Naive thymus-derived CD8-positive, alpha-beta T cell (primary cell): ENCODE measurements at regions not wholly inside any gene's neighbourhood (a gene's known extent, or its start where the extent isn't known, plus 50 kb on each side); places are given as distances from the start of the nearest gene placed in this dataset.

Experiments used
- ATAC-seq, 2 donors: fragments of 150-1000 bp; cut with Tn5 transposase in 1 of 2; sonication (Bioruptor Pico), chemical (Tn5 transposase) in 1 of 2; 1 replicate in 1 of 2; 2 replicates in 1 of 2; pipeline ENCODE4 v1.10.0; 2021; ENCODE audit warnings: mild to moderate bottlenecking in 2 of 2, moderate library complexity in 2 of 2
- POLR2A ChIA-PET: fragments of 350-600 bp; sonication (Branson Sonifier 250); formaldehyde crosslinking; loops from one replicate; lab custom pipeline; 2021; ENCODE audit warnings: antibody characterized with exemption; lab: Charles Lee
- DNase-seq, 10 donors: peaks; one replicate each; pipeline versions ENCODE4 v3.0.0 to v3.0.0-alpha.2; 2020 to 2022
- H3K27ac Mint-ChIP-seq, 10 donors: one replicate each; pipeline ENCODE4 v1.8.0; 2020 to 2022; ENCODE audit warnings: mild to moderate bottlenecking in 10 of 10, mixed read lengths in 10 of 10, moderate library complexity in 4 of 10, inconsistent platforms in 1 of 10
- H3K27me3 Mint-ChIP-seq, 5 donors: one replicate each; pipeline ENCODE4 v1.8.0; 2021 to 2022; ENCODE audit warnings: mixed read lengths in 5 of 5
- H3K36me3 Mint-ChIP-seq, 3 donors: one replicate each; pipeline ENCODE4 v1.8.0; 2020 to 2022; ENCODE audit warnings: mixed read lengths in 3 of 3, mild to moderate bottlenecking in 2 of 3, inconsistent platforms in 1 of 3
- H3K4me1 Mint-ChIP-seq, 4 donors: one replicate each; pipeline ENCODE4 v1.8.0; 2021 to 2022; ENCODE audit warnings: mixed read lengths in 4 of 4
- H3K4me3 Mint-ChIP-seq, 10 donors: one replicate each; pipeline ENCODE4 v1.8.0; 2020 to 2022; ENCODE audit warnings: mild to moderate bottlenecking in 10 of 10, mixed read lengths in 10 of 10, moderate library complexity in 6 of 10, inconsistent platforms in 1 of 10
- H3K9me3 Mint-ChIP-seq, 9 donors: one replicate each; pipeline ENCODE4 v1.8.0; 2020 to 2022; ENCODE audit warnings: mixed read lengths in 9 of 9, mild to moderate bottlenecking in 3 of 9, inconsistent platforms in 1 of 9, moderate library complexity in 1 of 9

DNA sequence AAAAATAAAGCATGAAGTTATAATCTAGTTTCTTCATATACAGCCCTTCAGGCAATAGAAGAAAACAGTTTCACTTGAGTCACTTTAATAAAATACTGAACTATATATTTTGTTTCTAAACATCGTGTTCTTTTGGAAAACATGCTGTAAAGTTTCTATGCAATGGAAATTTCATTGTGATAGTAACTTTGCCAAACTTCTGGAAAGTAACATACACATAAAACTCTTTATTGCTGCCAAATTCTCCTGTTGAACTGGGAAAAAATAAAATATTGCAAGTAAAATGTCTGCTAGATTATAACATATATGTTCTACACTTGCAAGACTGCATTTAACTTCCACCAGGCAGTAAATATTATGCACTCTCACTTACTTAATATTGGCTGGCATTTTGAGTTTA lies 635.4 kb downstream of the SPRY1 start:
- H3K36me3 Mint-ChIP-seq: no peaks in the 10 kb centered on the region
- H3K9me3 Mint-ChIP-seq: no peaks in the 10 kb centered on the region
- no peak for ATAC-seq
- H3K27ac Mint-ChIP-seq: no peak overlapping the region
- no peak overlapping the region for H3K4me3 Mint-ChIP-seq
- DNase-seq: no peak
- POLR2A ChIA-PET: no interaction called here
- no peaks in the 10 kb centered on the region for H3K4me1 Mint-ChIP-seq
- no peaks in the 10 kb centered on the region for H3K27me3 Mint-ChIP-seq

DNA sequence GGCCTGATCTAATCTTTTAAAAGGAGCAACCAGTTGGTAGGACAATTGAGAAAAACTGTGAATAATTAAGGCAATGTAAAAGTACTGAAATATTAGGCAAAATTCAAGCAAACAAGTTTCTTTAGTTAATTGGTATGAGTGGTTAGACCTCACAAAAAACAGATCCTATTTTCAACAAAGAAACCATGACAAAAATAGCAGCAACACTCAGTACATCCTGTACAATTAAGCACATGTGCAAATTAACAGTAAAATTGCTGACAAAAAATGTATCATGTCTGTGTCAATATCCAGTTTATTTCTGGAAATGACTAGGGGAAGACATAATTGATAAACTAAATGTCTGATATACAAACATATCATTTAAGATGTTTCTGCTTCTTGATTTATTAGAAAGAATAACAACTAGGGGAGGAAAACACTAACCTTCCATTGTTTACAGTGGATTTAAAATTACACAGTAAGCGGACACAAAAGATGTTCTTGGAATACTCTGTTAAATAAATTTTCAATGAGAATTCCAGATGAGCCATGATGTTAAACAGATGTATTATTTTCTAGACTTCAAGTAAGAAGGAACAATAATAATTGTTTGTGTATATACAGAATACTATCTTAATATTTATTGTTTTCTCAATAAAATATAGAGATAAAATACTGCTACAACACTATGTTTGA lies 638.9 kb downstream of the SPRY1 start:
- ATAC-seq: no peak
- Mint-ChIP-seq H3K27me3 (no peaks in the 10 kb centered on the region), H3K27ac (no peak overlapping the region), H3K4me1 (peaks cover 0 to 2% (median 0%) of the 10 kb centered on the region in 4 donors), H3K4me3 (no peak overlapping the region), H3K36me3 (no peaks in the 10 kb centered on the region), H3K9me3 (peaks cover 0 to 9% (median 0%) of the 10 kb centered on the region in 9 donors)
- POLR2A ChIA-PET: no interaction called here
- no peak for DNase-seq

DNA sequence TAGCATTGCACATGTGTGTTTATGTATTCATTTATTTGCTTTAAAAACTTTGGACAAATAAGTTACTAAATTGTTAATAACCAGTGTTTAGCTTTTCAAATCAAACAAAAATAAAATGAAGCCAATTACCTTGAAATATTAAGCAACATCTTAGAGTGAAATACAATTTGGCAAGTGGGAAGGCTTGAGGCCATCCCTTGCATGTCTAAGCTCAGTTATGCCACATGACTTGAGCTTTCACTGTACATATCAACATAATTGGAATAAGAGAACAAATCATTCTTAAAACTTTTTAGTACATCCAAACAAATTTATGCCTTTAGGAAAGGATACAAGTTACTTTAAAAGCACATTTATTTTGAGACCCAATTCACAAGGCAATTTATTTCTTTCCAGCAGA lies 640.6 kb downstream of the SPRY1 start:
- H3K36me3 Mint-ChIP-seq: no peaks in the 10 kb centered on the region
- H3K27ac Mint-ChIP-seq: no peak overlapping the region
- DNase-seq (no peak), ATAC-seq (no peak)
- POLR2A ChIA-PET: no interaction called here
- no peaks in the 10 kb centered on the region for H3K27me3 Mint-ChIP-seq
- peaks cover 0 to 2% (median 0%) of the 10 kb centered on the region in 4 donors for H3K4me1 Mint-ChIP-seq
- peaks cover 0 to 9% (median 0%) of the 10 kb centered on the region in 9 donors for H3K9me3 Mint-ChIP-seq
- H3K4me3 Mint-ChIP-seq: no peak overlapping the region

DNA sequence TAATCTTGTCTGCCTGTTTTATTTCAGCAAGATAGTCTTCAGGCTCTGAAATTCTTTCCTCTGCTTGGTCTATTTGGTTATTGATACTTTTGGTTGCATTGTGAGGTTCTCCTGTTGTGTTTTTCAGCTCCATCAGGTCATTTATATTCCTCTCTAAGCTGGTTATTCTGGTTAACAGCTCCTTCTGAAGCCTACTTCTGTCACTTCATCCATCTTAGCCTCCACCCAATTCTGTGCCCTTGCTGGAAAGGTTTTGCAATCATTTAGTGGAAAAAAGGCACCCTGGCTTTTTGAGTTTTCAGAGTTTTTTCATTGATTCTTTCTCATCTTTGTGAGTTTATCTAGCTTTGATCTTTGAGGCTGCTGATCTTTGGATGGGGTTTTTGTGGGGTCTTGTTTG lies 647.7 kb downstream of the SPRY1 start:
- POLR2A ChIA-PET: no interaction called here
- Mint-ChIP-seq H3K4me1 (no peaks in the 10 kb centered on the region), H3K36me3 (no peaks in the 10 kb centered on the region), H3K4me3 (no peak overlapping the region), H3K27me3 (peaks cover 0 to 9% (median 0%) of the 10 kb centered on the region in 5 donors), H3K9me3 (peaks cover 0 to 8% (median 3%) of the 10 kb centered on the region in 9 donors), H3K27ac (no peak overlapping the region)
- ATAC-seq: no peak
- no peak for DNase-seq

DNA sequence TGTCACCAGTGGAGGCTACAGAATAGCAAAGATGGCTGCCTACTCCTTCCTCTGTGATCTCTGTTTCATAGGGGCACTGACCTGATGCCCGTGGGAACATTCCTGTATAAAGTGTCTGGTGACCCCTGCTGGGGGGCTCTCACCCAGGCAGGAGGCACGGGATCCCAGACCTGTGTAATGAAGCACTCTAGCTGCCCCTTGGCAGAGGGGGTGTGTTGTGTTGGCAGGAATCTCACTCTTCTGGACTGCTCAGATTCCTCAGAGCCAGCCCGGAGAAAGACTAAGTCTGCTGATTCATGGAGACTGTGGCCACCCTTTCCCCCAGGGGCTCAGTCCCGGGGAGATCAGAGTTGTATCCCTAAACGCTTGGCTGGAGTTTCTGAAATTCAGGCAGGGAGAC lies 648.3 kb downstream of the SPRY1 start:
- no peaks in the 10 kb centered on the region for H3K4me1 Mint-ChIP-seq
- H3K27me3 Mint-ChIP-seq: peaks cover 0 to 9% (median 0%) of the 10 kb centered on the region in 5 donors
- ATAC-seq (no peak), DNase-seq (no peak)
- POLR2A ChIA-PET: no interaction called here
- no peak overlapping the region for H3K27ac Mint-ChIP-seq
- peaks cover 0 to 5% (median under 1%) of the 10 kb centered on the region in 9 donors for H3K9me3 Mint-ChIP-seq
- H3K36me3 Mint-ChIP-seq: no peaks in the 10 kb centered on the region
- no peak overlapping the region for H3K4me3 Mint-ChIP-seq

DNA sequence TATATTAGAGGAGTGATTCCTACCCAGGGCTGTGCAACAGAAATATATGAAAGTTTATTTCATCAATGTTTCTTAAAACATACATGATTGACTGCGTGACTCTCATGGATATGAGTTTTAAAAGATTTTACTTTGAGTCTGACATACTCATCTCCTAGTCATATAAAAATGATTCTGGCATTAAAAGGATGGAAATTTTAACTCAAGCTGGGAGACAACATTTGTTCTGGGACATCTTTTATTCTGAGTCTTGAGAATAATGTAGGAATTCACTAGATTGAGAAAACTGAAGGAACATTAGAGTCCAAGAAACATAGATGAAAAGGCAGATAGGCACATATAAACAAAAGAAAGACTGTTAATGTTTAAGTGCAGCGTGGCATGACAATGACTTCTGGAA lies 649.6 kb downstream of the SPRY1 start:
- Mint-ChIP-seq H3K27ac (no peak overlapping the region), H3K36me3 (no peaks in the 10 kb centered on the region), H3K27me3 (peaks cover 0 to 9% (median 0%) of the 10 kb centered on the region in 5 donors), H3K4me3 (no peak overlapping the region), H3K4me1 (no peaks in the 10 kb centered on the region), H3K9me3 (peaks cover 0 to 5% (median 0%) of the 10 kb centered on the region in 9 donors)
- DNase-seq (no peak), ATAC-seq (no peak)
- POLR2A ChIA-PET: no interaction called here

DNA sequence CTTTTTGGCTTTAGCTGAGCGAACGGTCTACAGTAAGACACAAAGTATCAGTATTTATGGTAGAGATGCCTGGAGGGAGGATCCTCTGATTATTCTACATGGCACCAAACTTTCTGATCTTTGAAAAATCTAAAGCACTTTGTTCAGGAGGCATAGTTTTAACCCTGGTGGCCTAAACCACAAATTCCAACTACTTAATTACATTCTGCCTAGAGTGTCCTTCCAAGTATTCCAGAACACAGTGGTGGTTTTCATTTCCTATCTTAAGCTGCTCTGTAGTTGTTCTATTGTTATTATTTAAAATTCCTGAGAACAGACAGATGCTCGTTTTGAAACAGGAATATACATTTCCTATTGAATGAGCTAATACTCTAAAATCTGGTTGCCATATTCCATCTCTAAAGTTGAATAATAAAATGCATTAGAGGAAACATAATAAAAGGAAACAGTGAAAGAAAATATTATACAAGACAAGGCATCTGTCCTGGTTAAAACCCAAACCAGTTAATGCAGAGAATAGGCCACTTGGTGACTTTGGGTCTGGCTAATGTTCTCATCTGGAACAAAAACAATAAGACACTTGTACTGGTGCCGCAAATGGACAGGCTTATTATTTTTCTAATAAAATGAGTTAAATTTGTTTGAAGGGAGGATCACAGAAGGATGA lies 657.4 kb downstream of the SPRY1 start:
- Mint-ChIP-seq H3K27ac (no peak overlapping the region), H3K36me3 (no peaks in the 10 kb centered on the region), H3K27me3 (peaks cover 0 to 16% (median 3%) of the 10 kb centered on the region in 5 donors), H3K4me3 (no peak overlapping the region), H3K4me1 (no peaks in the 10 kb centered on the region), H3K9me3 (peaks cover 0 to 4% (median 0%) of the 10 kb centered on the region in 9 donors)
- no peak for DNase-seq
- POLR2A ChIA-PET: no interaction called here
- no peak for ATAC-seq

DNA sequence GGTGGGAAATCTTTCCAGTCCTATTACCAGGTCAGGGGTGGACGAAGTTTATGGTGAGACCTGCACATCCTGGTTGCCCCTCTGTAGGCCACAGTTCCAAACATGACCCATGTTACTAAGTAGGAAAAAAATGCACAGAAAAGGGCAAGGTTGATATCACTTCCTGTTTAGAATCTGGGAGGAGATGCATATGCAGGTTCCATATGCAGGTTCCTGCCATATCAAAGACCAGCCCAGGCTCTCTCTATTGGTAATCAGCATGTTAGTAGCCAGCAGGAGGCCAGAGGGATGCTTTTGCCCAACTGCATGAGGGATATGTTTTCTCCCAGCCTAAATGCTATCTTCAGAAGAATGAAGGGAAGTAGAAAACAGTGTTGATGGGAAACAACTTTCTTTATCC lies 657.2 kb downstream of the ANKRD50 start:
- no peak for DNase-seq
- no peak for ATAC-seq
- peaks cover 0 to 3% (median 0%) of the 10 kb centered on the region in 4 donors for H3K4me1 Mint-ChIP-seq
- H3K9me3 Mint-ChIP-seq: peaks cover 0 to 4% (median 0%) of the 10 kb centered on the region in 9 donors
- peaks cover 0 to 16% (median 3%) of the 10 kb centered on the region in 5 donors for H3K27me3 Mint-ChIP-seq
- no peak overlapping the region for H3K27ac Mint-ChIP-seq
- H3K36me3 Mint-ChIP-seq: no peaks in the 10 kb centered on the region
- POLR2A ChIA-PET: no interaction called here
- no peak overlapping the region for H3K4me3 Mint-ChIP-seq

DNA sequence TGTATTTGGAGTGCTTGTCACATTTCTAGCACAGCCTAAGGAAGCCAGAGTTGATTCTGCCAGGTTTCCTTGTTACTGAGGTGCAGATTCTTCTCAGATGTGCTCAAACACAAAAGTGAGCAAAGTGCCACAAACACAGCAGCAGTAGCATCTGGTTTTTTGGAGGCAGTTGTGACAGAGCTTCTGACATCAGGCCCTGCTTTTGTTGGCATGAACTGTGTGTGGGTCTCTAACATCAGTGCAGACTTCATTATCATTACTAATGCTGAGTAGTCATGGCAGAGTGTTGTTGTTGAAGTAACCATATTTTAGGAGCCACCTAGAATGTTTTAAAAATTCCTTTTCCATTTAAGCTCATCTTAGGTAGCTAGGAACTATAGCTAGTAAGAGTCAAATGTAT lies 656.6 kb downstream of the ANKRD50 start:
- peaks cover 0 to 16% (median 3%) of the 10 kb centered on the region in 5 donors for H3K27me3 Mint-ChIP-seq
- ATAC-seq (no peak), DNase-seq (no peak)
- peaks cover 0 to 6% (median 0%) of the 10 kb centered on the region in 4 donors for H3K4me1 Mint-ChIP-seq
- POLR2A ChIA-PET: no interaction called here
- peaks cover 0 to 4% (median 0%) of the 10 kb centered on the region in 9 donors for H3K9me3 Mint-ChIP-seq
- H3K4me3 Mint-ChIP-seq: no peak overlapping the region
- H3K36me3 Mint-ChIP-seq: no peaks in the 10 kb centered on the region
- no peak overlapping the region for H3K27ac Mint-ChIP-seq

DNA sequence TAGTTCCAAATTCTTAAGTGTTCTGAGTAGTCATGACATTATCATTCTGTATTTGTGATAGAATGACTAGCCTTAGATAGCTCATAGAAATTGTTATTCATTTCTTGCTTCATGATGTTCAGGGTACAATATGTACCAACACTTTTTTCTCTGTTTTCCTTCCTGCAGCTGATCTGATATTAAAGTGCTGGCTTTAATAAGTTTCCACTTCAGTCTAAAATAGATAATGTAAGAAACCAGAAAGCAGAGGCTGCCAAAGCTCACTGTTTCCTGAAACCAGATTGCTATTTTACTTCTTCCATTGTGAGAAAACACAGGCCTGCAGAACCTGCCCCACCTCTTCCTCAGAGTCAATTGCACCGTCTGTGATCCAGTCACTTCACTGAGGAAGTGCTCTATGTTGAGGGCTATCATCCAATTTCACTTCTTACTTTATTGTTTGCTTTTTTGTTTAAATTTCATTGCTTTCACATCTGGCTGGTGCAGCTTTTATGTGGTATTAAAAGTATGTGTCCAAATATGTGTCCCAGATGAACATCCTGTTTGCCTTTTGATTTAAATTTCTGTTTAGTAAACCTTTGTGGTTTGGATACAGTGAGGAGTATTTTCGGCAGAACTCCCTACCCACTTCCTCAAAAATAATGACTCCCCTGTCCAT lies 652.1 kb downstream of the ANKRD50 start:
- ATAC-seq (no peak), DNase-seq (no peak)
- POLR2A ChIA-PET: no interaction called here
- Mint-ChIP-seq H3K36me3 (no peaks in the 10 kb centered on the region), H3K9me3 (peaks cover 0 to 4% (median 0%) of the 10 kb centered on the region in 9 donors), H3K4me3 (no peak overlapping the region), H3K27ac (no peak overlapping the region), H3K27me3 (peaks cover 0 to 18% (median 0%) of the 10 kb centered on the region in 5 donors), H3K4me1 (peaks cover 0 to 6% (median 0%) of the 10 kb centered on the region in 4 donors)

DNA sequence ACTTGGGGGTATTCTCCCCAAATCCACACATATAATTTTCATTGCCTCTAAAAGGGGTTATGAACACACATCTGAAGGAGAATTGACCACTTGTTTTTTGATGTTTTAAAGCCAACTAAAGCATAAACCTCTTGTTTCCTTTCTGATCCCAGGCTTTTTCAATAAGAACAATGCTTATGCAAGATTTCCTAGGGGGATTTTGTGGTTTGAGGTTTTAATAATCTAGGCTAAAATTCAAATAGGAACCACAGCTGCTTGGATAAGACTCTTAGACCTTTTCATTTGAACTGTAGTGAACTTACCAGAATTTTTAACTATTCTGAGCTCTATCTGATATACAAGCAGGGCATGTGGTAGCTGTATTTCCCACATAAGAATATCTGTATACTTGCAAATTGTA lies 651.1 kb downstream of the ANKRD50 start:
- POLR2A ChIA-PET: no interaction called here
- no peak overlapping the region for H3K27ac Mint-ChIP-seq
- H3K27me3 Mint-ChIP-seq: peaks cover 0 to 17% (median 0%) of the 10 kb centered on the region in 5 donors
- peaks cover 0 to 4% (median 0%) of the 10 kb centered on the region in 9 donors for H3K9me3 Mint-ChIP-seq
- peaks cover 0 to 6% (median 0%) of the 10 kb centered on the region in 4 donors for H3K4me1 Mint-ChIP-seq
- H3K4me3 Mint-ChIP-seq: no peak overlapping the region
- DNase-seq (no peak), ATAC-seq (no peak)
- no peaks in the 10 kb centered on the region for H3K36me3 Mint-ChIP-seq

DNA sequence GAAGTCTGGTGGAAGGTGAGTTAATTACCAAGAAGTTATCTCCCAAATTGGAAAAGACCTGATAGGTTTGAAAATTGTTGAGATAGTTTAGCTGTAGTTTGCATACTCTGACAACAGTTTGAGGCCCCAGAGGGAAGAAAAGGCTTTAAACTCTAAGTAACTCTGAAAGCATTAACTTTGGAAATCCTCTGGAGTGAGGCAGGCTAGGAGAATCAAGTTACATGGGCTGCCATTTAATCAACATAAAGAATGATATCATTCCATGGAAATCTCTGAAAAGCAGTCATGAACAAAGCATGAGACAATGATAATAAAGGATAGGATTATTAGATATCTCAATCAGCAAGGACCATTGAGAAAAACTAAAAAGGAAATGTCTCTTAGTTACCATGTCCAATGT lies 647.1 kb downstream of the ANKRD50 start:
- Mint-ChIP-seq H3K9me3 (peaks cover 5 to 20% (median 11%) of the 10 kb centered on the region in 9 donors), H3K27ac (no peak overlapping the region), H3K36me3 (peaks cover 0 to 12% (median 0%) of the 10 kb centered on the region in 3 donors), H3K4me1 (peaks cover 0 to 2% (median 0%) of the 10 kb centered on the region in 4 donors), H3K4me3 (no peak overlapping the region), H3K27me3 (peaks cover 0 to 9% (median 0%) of the 10 kb centered on the region in 5 donors)
- POLR2A ChIA-PET: no interaction called here
- DNase-seq (no peak), ATAC-seq (no peak)

DNA sequence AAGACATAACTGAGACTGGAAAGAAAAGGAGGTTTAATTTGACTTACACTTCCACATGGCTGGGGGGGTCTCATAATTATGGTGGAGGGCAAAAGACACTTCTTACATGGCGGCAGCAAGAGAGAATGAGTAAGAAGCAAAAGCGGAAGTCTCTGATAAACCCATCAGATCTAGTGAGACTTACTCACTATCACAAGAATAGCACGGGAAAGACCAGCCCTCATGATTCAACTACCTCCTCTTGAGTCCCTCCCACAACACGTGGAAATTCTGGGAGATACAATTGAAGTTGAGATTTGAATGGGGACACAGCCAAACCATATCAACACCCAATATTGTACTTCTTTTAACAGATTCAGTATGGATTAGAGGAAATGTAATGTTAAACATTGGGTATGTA lies 646.6 kb downstream of the ANKRD50 start:
- Mint-ChIP-seq H3K4me3 (no peak overlapping the region), H3K9me3 (peaks cover 7 to 25% (median 16%) of the 10 kb centered on the region in 9 donors), H3K27ac (no peak overlapping the region), H3K36me3 (peaks cover 4 to 17% (median 5%) of the 10 kb centered on the region in 3 donors), H3K4me1 (no peaks in the 10 kb centered on the region), H3K27me3 (peaks cover 0 to 9% (median 0%) of the 10 kb centered on the region in 5 donors)
- no peak for DNase-seq
- ATAC-seq: no peak
- POLR2A ChIA-PET: no interaction called here
